HFF-Myc (cell line): ENCODE measurements at regions not wholly inside any gene's neighbourhood (a gene's known extent, or its start where the extent isn't known, plus 50 kb on each side); places are given as distances from the start of the nearest gene placed in this dataset.

Experiments used
- DNase-seq: peaks from one replicate; pipeline ENCODE4 v3.0.0-alpha.2; 2011; ENCODE audit warnings: low read depth; ENCODE audit errors: extremely low read depth
- H3K4me3 ChIP-seq: replicated peaks from 2 replicates; pipeline ENCODE4 v1.5.1; 2011; ENCODE audit warnings: low read depth, mild to moderate bottlenecking, control low read depth, low read length
- CTCF ChIP-seq: IDR thresholded peaks from 2 replicates; pipeline ENCODE4 v1.5.1; 2012; ENCODE audit warnings: mild to moderate bottlenecking, low read depth, low read length, control low read depth; ENCODE audit errors: missing control alignments

DNA sequence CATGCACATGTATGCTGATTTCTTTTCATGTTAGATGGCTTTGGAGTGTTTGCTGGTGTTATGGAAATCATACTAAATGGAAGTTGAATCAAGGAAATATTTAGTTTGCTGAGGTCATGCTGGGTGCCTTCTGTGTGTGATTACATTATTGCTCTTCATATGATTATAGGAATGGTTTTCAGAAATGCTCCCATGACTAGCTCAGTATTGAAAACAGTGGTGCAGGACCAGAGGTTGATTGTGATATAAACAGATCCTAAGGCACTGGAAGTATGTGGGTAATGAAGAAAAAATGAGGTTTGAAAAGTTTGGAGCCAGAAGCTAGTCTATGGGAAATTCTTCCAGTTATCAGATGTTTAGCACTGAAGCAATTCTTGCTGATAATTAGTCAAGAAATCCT is 693.1 kb downstream of the UTRN start:
- no peak for DNase-seq
- H3K4me3 ChIP-seq: no peak overlapping the region
- no peak for TF ChIP-seq CTCF

DNA sequence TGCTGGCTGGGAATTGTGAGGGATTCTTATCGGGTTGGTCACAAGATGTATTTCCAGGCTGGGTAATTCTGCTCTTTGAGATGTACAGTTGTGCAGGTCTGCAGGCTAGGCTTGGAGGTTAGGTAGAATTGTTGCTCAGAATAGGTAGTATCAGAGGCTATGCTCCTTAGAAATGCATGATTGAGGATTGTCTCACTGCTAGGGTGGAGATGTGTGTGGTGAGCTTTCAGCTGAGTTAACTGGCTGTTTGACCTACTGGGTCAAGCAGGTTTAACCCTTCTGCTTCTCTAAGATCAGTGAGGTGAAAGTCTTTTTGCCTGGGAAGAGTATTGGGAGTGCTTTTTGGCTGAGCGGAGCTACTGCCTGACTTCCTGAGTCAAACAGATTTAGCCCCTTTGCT is 701.1 kb downstream of the UTRN start:
- H3K4me3 ChIP-seq: no peak overlapping the region
- TF ChIP-seq CTCF: no peak
- DNase-seq: no peak

DNA sequence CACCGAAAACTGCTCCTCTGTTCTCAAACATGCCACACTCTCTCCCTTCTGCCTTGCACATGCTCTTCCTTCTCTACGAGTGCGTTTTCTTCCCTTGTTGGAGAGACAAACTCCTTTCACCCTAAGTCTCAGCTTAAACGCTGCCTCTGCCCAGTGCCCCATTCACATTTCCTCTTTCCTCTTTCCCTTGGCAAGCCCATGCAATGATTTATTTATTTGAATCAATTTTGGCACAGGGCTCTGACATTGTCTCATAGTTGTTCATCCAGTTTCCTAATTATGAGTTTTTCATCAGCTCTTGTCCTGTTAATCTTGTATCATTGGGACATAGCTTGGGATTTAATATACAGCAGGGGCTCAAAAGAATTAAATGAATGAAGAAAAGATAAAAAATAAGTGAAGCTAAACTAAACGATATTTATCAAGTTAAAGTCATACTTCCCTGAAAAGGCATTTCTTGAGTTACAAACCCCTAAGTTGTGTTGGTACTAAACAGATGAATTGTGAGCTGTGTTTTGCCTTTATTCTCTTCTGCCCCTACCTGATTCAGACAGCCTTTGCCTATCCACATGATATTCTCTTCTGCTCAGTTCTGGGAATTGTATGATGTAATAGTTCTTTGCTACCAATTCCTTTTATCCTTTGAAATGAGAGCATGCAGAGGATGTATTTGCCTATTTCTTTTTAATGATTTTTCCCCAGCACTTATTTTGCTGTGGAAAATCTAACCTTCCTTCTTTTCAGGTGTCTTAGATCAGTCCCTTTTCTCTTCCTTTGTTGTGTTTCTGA is 704.4 kb downstream of the UTRN start:
- TF ChIP-seq CTCF: no peak
- H3K4me3 ChIP-seq: no peak overlapping the region
- DNase-seq: no peak

- DNase-seq: no peak
- TF ChIP-seq CTCF: no peak
- H3K4me3 ChIP-seq: no peak overlapping the region
Measured at GRCh38 chr6:144990784-144991183, 705.6 kb downstream of the UTRN start.

- DNase-seq: no peak
- no peak for TF ChIP-seq CTCF
- no peak overlapping the region for H3K4me3 ChIP-seq
Measured at GRCh38 chr6:144993870-144994269, 708.7 kb downstream of the UTRN start.

GRCh38 chr6:144997996-144998395 is 712.9 kb downstream of the UTRN start:
- no peak overlapping the region for H3K4me3 ChIP-seq
- no peak for DNase-seq
- no peak for TF ChIP-seq CTCF

DNA sequence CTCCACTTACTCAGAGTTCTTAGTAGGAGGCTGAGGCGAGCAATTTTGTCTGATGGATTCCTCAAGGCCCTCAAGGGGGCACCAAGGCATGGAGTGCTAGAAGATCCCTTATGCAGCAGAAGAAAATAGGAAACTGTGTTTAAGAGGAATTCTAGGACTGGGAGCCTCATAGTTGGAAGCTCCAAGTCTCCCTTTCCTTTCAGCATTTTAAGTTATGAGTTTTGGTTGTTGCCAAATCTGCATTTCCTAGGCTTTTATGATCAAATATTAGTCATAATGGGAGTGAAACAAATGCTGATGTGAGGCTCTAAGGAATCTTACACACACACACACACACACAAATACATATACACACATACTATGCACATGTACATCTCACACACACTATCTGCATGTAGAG is 714.0 kb downstream of the UTRN start:
- no peak overlapping the region for H3K4me3 ChIP-seq
- no peak for TF ChIP-seq CTCF
- no peak for DNase-seq
